CD14-positive monocyte (primary cell): ENCODE measurements at regions not wholly inside any gene's neighbourhood (a gene's known extent, or its start where the extent isn't known, plus 50 kb on each side); places are given as distances from the start of the nearest gene placed in this dataset.

Source experiments
- DNase-seq, 3 donors: peaks; one replicate each; pipeline ENCODE4 v3.0.0-alpha.2; 2011 to 2022
- H2AFZ ChIP-seq: 2 replicates; pipeline ENCODE4 v1.6.0; 2012; ENCODE audit warnings: mild to moderate bottlenecking, low read depth, low read length, inconsistent platforms; ENCODE audit not compliant: insufficient read depth, poor library complexity, severe bottlenecking
- H3K27ac ChIP-seq, 2 donors: 1 replicate in 1 of 2; 2 replicates in 1 of 2; pipeline ENCODE4 v1.5.1; 2012 to 2013; ENCODE audit warnings: low read length in 2 of 2, control low read depth in 1 of 2, inconsistent platforms in 1 of 2, low read depth in 1 of 2, mild to moderate bottlenecking in 1 of 2
- H3K27me3 ChIP-seq, 2 donors: one replicate each; pipeline versions ENCODE4 v1.6.0 to v1.6.1; 2011 to 2013; ENCODE audit warnings: low read length in 2 of 2; ENCODE audit not compliant: control insufficient read depth in 2 of 2, insufficient read depth in 2 of 2
- H3K36me3 ChIP-seq, 2 donors: replicated peaks in 1 of 2; 1 replicate in 1 of 2; 2 replicates in 1 of 2; pipeline versions ENCODE4 v1.5.1 to v1.6.1; 2012 to 2013; ENCODE audit warnings: low read length in 2 of 2, control low read depth in 1 of 2, inconsistent platforms in 1 of 2, mild to moderate bottlenecking in 1 of 2; ENCODE audit not compliant: insufficient read depth in 2 of 2, control insufficient read depth in 1 of 2
- H3K4me1 ChIP-seq, 2 donors: 1 replicate in 1 of 2; 2 replicates in 1 of 2; pipeline versions ENCODE4 v1.5.1 to v1.6.1; 2012 to 2013; ENCODE audit warnings: low read length in 2 of 2, control low read depth in 1 of 2, inconsistent platforms in 1 of 2, mild to moderate bottlenecking in 1 of 2, moderate library complexity in 1 of 2; ENCODE audit not compliant: insufficient read depth in 2 of 2, control insufficient read depth in 1 of 2
- H3K4me2 ChIP-seq: replicated peaks from 2 replicates; pipeline ENCODE3; 2012; ENCODE audit warnings: low read length, moderate library complexity, mild to moderate bottlenecking; ENCODE audit not compliant: poor library complexity, severe bottlenecking; ENCODE audit errors: extremely low read depth
- H3K4me3 ChIP-seq, 3 experiments: fragments of 200-600 bp in 1 of 3; sonication (generic) in 1 of 3; replicated peaks in 1 of 3; 1 replicate in 2 of 3; 2 replicates in 1 of 3; pipeline ENCODE4 v1.5.1; 2011 to 2013; ENCODE audit warnings: low read length in 3 of 3, mild to moderate bottlenecking in 3 of 3, control low read depth in 2 of 3, low read depth in 2 of 3, inconsistent platforms in 1 of 3, moderate library complexity in 1 of 3
- H3K79me2 ChIP-seq: 2 replicates; pipeline ENCODE4 v1.6.0; 2012; ENCODE audit warnings: mild to moderate bottlenecking, control low read depth, inconsistent platforms, low read length, moderate library complexity; ENCODE audit not compliant: insufficient read depth
- H3K9ac ChIP-seq: 2 replicates; pipeline ENCODE4 v1.6.0; 2017; ENCODE audit warnings: low read length, mild to moderate bottlenecking; ENCODE audit not compliant: insufficient read depth, poor library complexity, severe bottlenecking
- H3K9me3 ChIP-seq, 2 donors: replicated peaks in 1 of 2; 1 replicate in 1 of 2; 2 replicates in 1 of 2; pipeline versions ENCODE4 v1.5.1 to v1.6.1; 2012 to 2013; ENCODE audit warnings: low read length in 2 of 2, control low read depth in 1 of 2; ENCODE audit not compliant: control insufficient read depth in 1 of 2, insufficient read depth in 1 of 2
- H4K20me1 ChIP-seq: 2 replicates; pipeline ENCODE4 v1.6.0; 2012; ENCODE audit warnings: mild to moderate bottlenecking, low read length, control low read depth, moderate library complexity; ENCODE audit not compliant: insufficient read depth
- H3K27ac Mint-ChIP-seq, 7 donors: one replicate each; pipeline ENCODE4 v1.8.0; 2020; ENCODE audit warnings: mild to moderate bottlenecking in 7 of 7, mixed read lengths in 7 of 7, moderate library complexity in 6 of 7, inconsistent platforms in 2 of 7
- H3K27me3 Mint-ChIP-seq, 3 donors: one replicate each; pipeline ENCODE4 v1.8.0; 2021 to 2022; ENCODE audit warnings: low read depth in 3 of 3, mild to moderate bottlenecking in 3 of 3, mixed read lengths in 3 of 3, moderate library complexity in 3 of 3, inconsistent platforms in 1 of 3
- H3K36me3 Mint-ChIP-seq, 2 donors: one replicate each; pipeline ENCODE4 v1.8.0; 2020; ENCODE audit warnings: mixed read lengths in 2 of 2, inconsistent platforms in 1 of 2, mild to moderate bottlenecking in 1 of 2
- H3K4me1 Mint-ChIP-seq: one replicate; pipeline ENCODE4 v1.8.0; 2020; ENCODE audit warnings: mild to moderate bottlenecking, mixed read lengths
- H3K4me3 Mint-ChIP-seq, 2 donors: one replicate each; pipeline ENCODE4 v1.8.0; 2020; ENCODE audit warnings: mild to moderate bottlenecking in 2 of 2, mixed read lengths in 2 of 2, moderate library complexity in 1 of 2
- H3K9me3 Mint-ChIP-seq, 7 donors: one replicate each; pipeline ENCODE4 v1.8.0; 2020 to 2022; ENCODE audit warnings: mixed read lengths in 7 of 7, mild to moderate bottlenecking in 6 of 7, moderate library complexity in 6 of 7, inconsistent platforms in 2 of 7
- WGBS: methylation state at CpG from one replicate; pipeline ENCODE4 v1.1.5; 2013; ENCODE audit warnings: missing lambda C conversion rate; ENCODE audit not compliant: insufficient coverage; 5-methylcytosine and 5-hydroxymethylcytosine counted together
- intact Hi-C, 2 donors: fragments of 100-400 bp; cut with micrococcal nuclease; formaldehyde crosslinking; loops; one replicate each; pipeline versions ENCODE4 v1.15.0 to v1.15.1; 2023
- TF ChIP-seq, protein P1 (sequence below): fragments of 200-600 bp; IDR thresholded peaks from one replicate; pipeline ENCODE4 v1.8.0; 2022; ENCODE audit warnings: antibody characterized with exemption, mild to moderate bottlenecking

DNA sequence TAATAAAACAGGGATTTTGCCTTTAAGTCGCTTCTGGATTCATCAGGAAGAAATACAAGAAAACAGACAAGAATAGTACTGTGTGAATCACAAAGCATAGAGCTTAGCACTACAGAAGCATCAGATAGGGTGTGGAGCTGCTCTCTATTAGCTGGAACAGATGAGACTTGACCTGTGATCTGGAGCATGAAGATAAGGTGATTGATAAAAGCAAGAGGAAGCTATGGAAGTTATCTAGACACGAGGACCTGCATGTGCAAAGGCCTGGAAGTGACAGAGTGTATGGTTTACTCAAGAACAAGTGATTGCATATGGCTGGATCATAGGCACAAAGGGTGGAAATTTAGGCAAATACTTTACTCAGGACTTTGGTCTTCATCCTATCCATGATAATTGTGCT, 112.9 kb upstream of the MLIP start:
- Mint-ChIP-seq H3K4me3 (no peak overlapping the region), H3K27me3 (peaks cover 0 to 2% (median 0%) of the 10 kb centered on the region in 3 donors), H3K27ac (no peak overlapping the region), H3K4me1 (no peaks in the 10 kb centered on the region), H3K9me3 (no peaks in the 10 kb centered on the region), H3K36me3 (no peaks in the 10 kb centered on the region)
- H3K4me1 ChIP-seq: no peaks in the 10 kb centered on the region
- no peak overlapping the region for H3K4me3 ChIP-seq
- no peaks in the 10 kb centered on the region for H4K20me1 ChIP-seq
- WGBS: 40% methylated on average over 2 of the region's 2 CpGs
- H3K9ac ChIP-seq: no peak overlapping the region
- no peak overlapping the region for H2AFZ ChIP-seq
- no peaks in the 10 kb centered on the region for H3K9me3 ChIP-seq
- H3K79me2 ChIP-seq: no peaks in the 10 kb centered on the region
- H3K4me2 ChIP-seq: no peak overlapping the region
- TF ChIP-seq, protein P1, sequence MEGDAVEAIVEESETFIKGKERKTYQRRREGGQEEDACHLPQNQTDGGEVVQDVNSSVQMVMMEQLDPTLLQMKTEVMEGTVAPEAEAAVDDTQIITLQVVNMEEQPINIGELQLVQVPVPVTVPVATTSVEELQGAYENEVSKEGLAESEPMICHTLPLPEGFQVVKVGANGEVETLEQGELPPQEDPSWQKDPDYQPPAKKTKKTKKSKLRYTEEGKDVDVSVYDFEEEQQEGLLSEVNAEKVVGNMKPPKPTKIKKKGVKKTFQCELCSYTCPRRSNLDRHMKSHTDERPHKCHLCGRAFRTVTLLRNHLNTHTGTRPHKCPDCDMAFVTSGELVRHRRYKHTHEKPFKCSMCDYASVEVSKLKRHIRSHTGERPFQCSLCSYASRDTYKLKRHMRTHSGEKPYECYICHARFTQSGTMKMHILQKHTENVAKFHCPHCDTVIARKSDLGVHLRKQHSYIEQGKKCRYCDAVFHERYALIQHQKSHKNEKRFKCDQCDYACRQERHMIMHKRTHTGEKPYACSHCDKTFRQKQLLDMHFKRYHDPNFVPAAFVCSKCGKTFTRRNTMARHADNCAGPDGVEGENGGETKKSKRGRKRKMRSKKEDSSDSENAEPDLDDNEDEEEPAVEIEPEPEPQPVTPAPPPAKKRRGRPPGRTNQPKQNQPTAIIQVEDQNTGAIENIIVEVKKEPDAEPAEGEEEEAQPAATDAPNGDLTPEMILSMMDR: no peak
- no peaks in the 10 kb centered on the region for H3K27me3 ChIP-seq
- no peaks in the 10 kb centered on the region for H3K36me3 ChIP-seq
- intact Hi-C loops: no loop called here
- no peak for DNase-seq
- H3K27ac ChIP-seq: no peak overlapping the region

DNA sequence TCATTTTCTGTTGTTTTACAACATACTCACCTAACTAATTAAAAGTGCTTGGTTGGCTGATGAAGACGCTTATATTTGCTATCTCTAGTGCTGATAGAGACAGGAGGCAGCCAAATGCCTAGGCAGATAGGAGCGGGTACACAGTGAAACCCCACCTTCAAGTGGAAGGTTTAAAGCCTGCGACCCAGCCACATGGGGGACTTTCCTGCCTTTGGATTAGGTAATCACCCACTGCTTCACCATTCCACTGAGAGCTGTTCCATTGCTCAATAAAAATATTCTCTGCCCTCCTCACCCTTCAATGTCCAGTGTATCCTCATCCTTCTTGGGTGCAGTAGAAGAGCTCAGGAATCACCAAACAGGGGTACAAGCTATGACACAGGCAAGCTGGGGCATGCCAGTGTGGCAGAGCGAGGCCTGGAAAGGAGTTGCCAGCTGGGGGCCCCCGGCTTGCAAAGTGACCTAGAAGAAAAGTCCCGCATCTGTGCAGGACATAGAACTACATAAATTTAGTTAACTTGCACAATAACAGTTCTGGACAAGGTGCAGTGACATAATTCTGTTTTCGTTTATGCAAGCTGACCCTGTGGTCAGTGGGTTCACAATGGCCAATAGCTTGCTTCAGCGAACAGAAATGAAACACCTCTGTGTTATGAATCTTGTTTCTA, 112.0 kb upstream of the MLIP start:
- H3K9me3 ChIP-seq: no peaks in the 10 kb centered on the region
- H3K9me3 Mint-ChIP-seq: no peaks in the 10 kb centered on the region
- H3K27ac ChIP-seq: no peak overlapping the region
- WGBS: 96% methylated on average over 4 of the region's 8 CpGs
- H3K4me1 ChIP-seq: no peaks in the 10 kb centered on the region
- TF ChIP-seq, protein P1: no peak
- DNase-seq: no peak
- no peak overlapping the region for H2AFZ ChIP-seq
- no peaks in the 10 kb centered on the region for H4K20me1 ChIP-seq
- no peak overlapping the region for H3K9ac ChIP-seq
- no peak overlapping the region for H3K4me3 Mint-ChIP-seq
- peak overlapping the region in 1 of 7 donors; percentile 2 for H3K27ac Mint-ChIP-seq
- H3K36me3 Mint-ChIP-seq: no peaks in the 10 kb centered on the region
- no peak overlapping the region for H3K4me2 ChIP-seq
- H3K27me3 ChIP-seq: no peaks in the 10 kb centered on the region
- H3K27me3 Mint-ChIP-seq: peaks cover 0 to 2% (median 0%) of the 10 kb centered on the region in 3 donors
- no peaks in the 10 kb centered on the region for H3K36me3 ChIP-seq
- H3K4me3 ChIP-seq: no peak overlapping the region
- no peaks in the 10 kb centered on the region for H3K4me1 Mint-ChIP-seq
- H3K79me2 ChIP-seq: no peaks in the 10 kb centered on the region
- intact Hi-C loops: no loop called here
